ENCODE measurements at regions not wholly inside any gene's neighbourhood (a gene's known extent, or its start where the extent isn't known, plus 50 kb on each side); places are given as distances from the start of the nearest gene placed in this dataset.
"Not testable (repeated sequence)": the region's sequence is repeated elsewhere in the genome, so short reads cannot be mapped to it uniquely, and the experiment has no call there.

- ChIA-PET CTCF (no interaction called here), POLR2A (no interaction called here)
- H3K27me3 ChIP-seq (ENCODE audit: control insufficient read depth, insufficient read depth, low read length), result no peaks in the 10 kb centered on the region
- no peak for DNase-seq (ENCODE audit: low read depth)
- no peak overlapping the region for H3K4me3 ChIP-seq (ENCODE audit: low read depth, low read length)
- H3K36me3 ChIP-seq (ENCODE audit: control insufficient read depth, insufficient read depth, low read length), result no peaks in the 10 kb centered on the region
- TF ChIP-seq CTCF (IDR thresholded peaks at IDR 0.05; ENCODE audit: insufficient read depth, low read depth, low read length), result no peak
Observed at GRCh38 chr15:23761386-23761785, 74.3 kb upstream of the NDN start.

GRCh38 chr15:23762026-23762425 lies 74.9 kb upstream of the NDN start:
- no peak for TF ChIP-seq CTCF (IDR thresholded peaks at IDR 0.05; ENCODE audit: insufficient read depth, low read depth, low read length)
- H3K4me3 ChIP-seq (ENCODE audit: low read depth, low read length), result no peak overlapping the region
- CTCF ChIA-PET, result no interaction called here

GRCh38 chr15:23763021-23763420 lies 75.9 kb upstream of the NDN start:
- no peak for TF ChIP-seq CTCF (IDR thresholded peaks at IDR 0.05; ENCODE audit: insufficient read depth, low read depth, low read length)
- Histone ChIP-seq H3K27me3 (ENCODE audit: control insufficient read depth, insufficient read depth, low read length) (no peaks in the 10 kb centered on the region), H3K36me3 (ENCODE audit: control insufficient read depth, insufficient read depth, low read length) (no peaks in the 10 kb centered on the region), H3K4me3 (ENCODE audit: low read depth, low read length) (no peak overlapping the region)
- no peak for DNase-seq (ENCODE audit: low read depth)
- ChIA-PET POLR2A (no interaction called here), CTCF (no interaction called here)

More at GRCh38 chr15:23762026-23762425, 74.9 kb upstream of the NDN start:
- DNase-seq (ENCODE audit: low read depth), result no peak
- POLR2A ChIA-PET, result no interaction called here
- Histone ChIP-seq H3K27me3 (ENCODE audit: control insufficient read depth, insufficient read depth, low read length) (no peaks in the 10 kb centered on the region), H3K36me3 (ENCODE audit: control insufficient read depth, insufficient read depth, low read length) (no peaks in the 10 kb centered on the region)

GRCh38 chr15:23764306-23764705 lies 77.2 kb upstream of the NDN start:
- TF ChIP-seq CTCF (IDR thresholded peaks at IDR 0.05; ENCODE audit: insufficient read depth, low read depth, low read length), result no peak
- POLR2A ChIA-PET, result no interaction called here

GRCh38 chr15:23764716-23765115 lies 77.6 kb upstream of the NDN start:
- TF ChIP-seq CTCF (IDR thresholded peaks at IDR 0.05; ENCODE audit: insufficient read depth, low read depth, low read length), result no peak
- ChIA-PET POLR2A (no interaction called here), CTCF (no interaction called here)
- DNase-seq (ENCODE audit: low read depth), result no peak
- no peaks in the 10 kb centered on the region for H3K36me3 ChIP-seq (ENCODE audit: control insufficient read depth, insufficient read depth, low read length)
- no peaks in the 10 kb centered on the region for H3K27me3 ChIP-seq (ENCODE audit: control insufficient read depth, insufficient read depth, low read length)
- H3K4me3 ChIP-seq (ENCODE audit: low read depth, low read length), result no peak overlapping the region

More at GRCh38 chr15:23764306-23764705, 77.2 kb upstream of the NDN start:
- Histone ChIP-seq H3K4me3 (ENCODE audit: low read depth, low read length) (no peak overlapping the region), H3K27me3 (ENCODE audit: control insufficient read depth, insufficient read depth, low read length) (no peaks in the 10 kb centered on the region), H3K36me3 (ENCODE audit: control insufficient read depth, insufficient read depth, low read length) (no peaks in the 10 kb centered on the region)
- DNase-seq (ENCODE audit: low read depth), result no peak
- CTCF ChIA-PET, result no interaction called here

GRCh38 chr15:23766779-23767178 lies 79.7 kb upstream of the NDN start:
- H3K4me3 ChIP-seq (ENCODE audit: low read depth, low read length); CTCF ChIA-PET; DNase-seq (ENCODE audit: low read depth); H3K27me3 ChIP-seq (ENCODE audit: control insufficient read depth, insufficient read depth, low read length); H3K36me3 ChIP-seq (ENCODE audit: control insufficient read depth, insufficient read depth, low read length); POLR2A ChIA-PET: not testable (repeated sequence)
